HEK293T (cell line): ENCODE measurements at regions not wholly inside any gene's neighbourhood (a gene's known extent, or its start where the extent isn't known, plus 50 kb on each side); places are given as distances from the start of the nearest gene placed in this dataset.
"Not testable (repeated sequence)": the region's sequence is repeated elsewhere in the genome, so short reads cannot be mapped to it uniquely, and the experiment has no call there.

Source experiments
- CTCF ChIA-PET: fragments of 350-600 bp; formaldehyde crosslinking; extraction: SDS; loops from one replicate; lab custom pipeline; 2021; ENCODE audit warnings: antibody characterized with exemption, inconsistent platforms; lab: Yijun Ruan, JAX
- POLR2A ChIA-PET: fragments of 350-600 bp; formaldehyde crosslinking; extraction: SDS; loops from one replicate; lab custom pipeline; 2020; ENCODE audit warnings: antibody characterized with exemption, inconsistent platforms; lab: Yijun Ruan, JAX
- DNase-seq: peaks from one replicate; pipeline ENCODE4 v3.0.0; 2012; ENCODE audit warnings: mixed read lengths; ENCODE audit errors: extremely low spot score
- ARNT ChIP-seq: fragments of 450-650 bp; IDR thresholded peaks from 2 replicates; pipeline ENCODE4 v1.6.1; 2017; ENCODE audit warnings: mild to moderate bottlenecking
- BHLHE40 ChIP-seq: fragments of 450-650 bp; IDR thresholded peaks from 2 replicates; pipeline ENCODE4 v1.6.1; 2016; ENCODE audit warnings: mild to moderate bottlenecking, moderate library complexity, borderline replicate concordance
- CTBP1 ChIP-seq: fragments of 450-650 bp; IDR thresholded peaks from 2 replicates; pipeline ENCODE4 v1.6.1; 2016; ENCODE audit warnings: borderline replicate concordance
- ELF4 ChIP-seq: fragments of 450-650 bp; IDR thresholded peaks from 2 replicates; pipeline ENCODE4 v1.6.1; 2017; ENCODE audit warnings: antibody characterized with exemption
- FOXA1 ChIP-seq: fragments of 450-650 bp; IDR thresholded peaks from 2 replicates; pipeline ENCODE4 v1.6.1; 2016; ENCODE audit warnings: mild to moderate bottlenecking
- FOXK2 ChIP-seq: fragments of 450-650 bp; IDR thresholded peaks from 2 replicates; pipeline ENCODE4 v1.6.1; 2016; ENCODE audit warnings: mild to moderate bottlenecking
- FOXM1 ChIP-seq: fragments of 450-650 bp; IDR thresholded peaks from 2 replicates; pipeline ENCODE4 v1.6.1; 2017; ENCODE audit warnings: mild to moderate bottlenecking, borderline replicate concordance
- HDGF ChIP-seq: fragments of 450-650 bp; IDR thresholded peaks from 2 replicates; pipeline ENCODE4 v1.6.1; 2017; ENCODE audit warnings: antibody characterized with exemption, borderline replicate concordance
- L3MBTL2 ChIP-seq: fragments of 450-650 bp; conservative IDR thresholded peaks from 2 replicates; pipeline ENCODE4 v1.6.1; 2016; ENCODE audit warnings: mild to moderate bottlenecking
- LEF1 ChIP-seq: fragments of 450-650 bp; IDR thresholded peaks from 2 replicates; pipeline ENCODE4 v1.6.1; 2017; ENCODE audit warnings: mild to moderate bottlenecking, borderline replicate concordance
- NFRKB ChIP-seq: fragments of 450-650 bp; IDR thresholded peaks from 2 replicates; pipeline ENCODE4 v1.6.1; 2016; ENCODE audit warnings: mild to moderate bottlenecking, moderate library complexity
- SP1 ChIP-seq: fragments of 450-650 bp; IDR thresholded peaks from 2 replicates; pipeline ENCODE4 v1.6.1; 2017
- SUZ12 ChIP-seq: fragments of 450-650 bp; IDR thresholded peaks from 2 replicates; pipeline ENCODE4 v1.6.1; 2016; ENCODE audit warnings: mild to moderate bottlenecking
- TARDBP ChIP-seq: fragments of 450-650 bp; IDR thresholded peaks from 2 replicates; pipeline ENCODE4 v1.6.1; 2016
- ZNF384 ChIP-seq: fragments of 450-650 bp; IDR thresholded peaks from 2 replicates; pipeline ENCODE4 v1.6.1; 2016
- TF ChIP-seq, protein P1 (sequence below): fragments of 450-650 bp; IDR thresholded peaks from 2 replicates; pipeline ENCODE4 v1.6.1; 2016

DNA sequence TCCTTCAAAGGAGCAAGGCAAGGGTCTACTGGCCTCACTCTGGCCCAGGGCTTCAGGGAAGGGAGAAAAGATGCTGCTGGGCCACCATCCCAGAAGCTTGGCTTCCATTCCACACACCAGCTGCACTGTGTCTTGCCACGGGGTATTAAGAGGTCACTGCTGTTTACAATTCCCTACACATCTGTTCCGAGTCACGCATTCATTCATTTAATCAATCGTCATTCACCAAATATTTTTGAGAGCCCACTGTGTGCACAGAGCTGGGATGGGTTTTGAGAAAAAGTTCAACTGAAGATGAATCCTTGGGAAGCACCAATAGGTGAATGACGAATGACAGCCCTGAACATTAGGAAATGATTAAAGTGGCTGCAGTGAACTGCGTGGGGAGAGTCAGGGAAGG lies 101.7 kb downstream of the NAV1 start:
- no peak for TF ChIP-seq SUZ12
- TF ChIP-seq ELF4 = no peak
- no peak for TF ChIP-seq FOXA1
- TF ChIP-seq BHLHE40 = no peak
- DNase-seq = no peak
- POLR2A ChIA-PET = no interaction called here
- CTCF ChIA-PET = no interaction called here

DNA sequence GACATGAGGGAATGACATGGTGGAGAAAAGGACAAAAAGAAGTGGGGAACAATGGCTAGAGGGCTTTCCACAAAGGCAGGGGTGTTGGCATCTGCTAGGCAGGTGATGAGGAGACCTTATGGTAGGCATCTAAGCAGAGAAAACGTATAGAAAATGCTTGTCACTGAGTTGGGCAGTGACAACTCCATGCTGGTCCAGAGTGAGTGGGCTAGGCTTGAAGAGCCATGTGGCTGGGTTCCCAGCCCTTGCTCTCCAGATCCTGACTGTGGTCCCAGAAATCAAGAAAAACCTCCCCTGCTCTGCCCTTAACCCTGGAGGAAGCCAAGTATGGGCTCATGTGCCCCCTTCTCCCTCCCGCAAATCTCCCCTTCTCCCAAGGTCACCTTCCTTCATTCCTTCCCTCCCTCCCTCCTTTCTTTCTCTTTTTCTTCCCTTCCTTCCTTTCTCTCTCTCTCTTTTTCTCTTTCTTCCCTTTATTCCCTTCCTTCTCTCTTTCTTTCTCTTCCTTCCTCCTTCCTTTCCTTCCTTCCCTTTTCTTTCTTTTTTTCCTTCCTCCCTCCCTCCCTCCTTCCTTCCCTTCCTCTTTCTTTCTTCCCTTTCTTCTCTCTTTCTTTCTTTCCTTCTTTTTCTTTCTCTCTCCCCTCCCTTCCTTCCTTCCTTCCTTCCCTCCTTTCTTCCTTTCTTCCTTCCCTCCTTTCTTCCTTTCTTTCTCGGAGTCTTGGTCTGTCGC lies 102.8 kb downstream of the NAV1 start:
- TF ChIP-seq HDGF = no peak
- no peak for TF ChIP-seq ARNT
- TF ChIP-seq CTBP1 = no peak
- DNase-seq = no peak
- CTCF ChIA-PET = no interaction called here
- POLR2A ChIA-PET = no interaction called here

DNA sequence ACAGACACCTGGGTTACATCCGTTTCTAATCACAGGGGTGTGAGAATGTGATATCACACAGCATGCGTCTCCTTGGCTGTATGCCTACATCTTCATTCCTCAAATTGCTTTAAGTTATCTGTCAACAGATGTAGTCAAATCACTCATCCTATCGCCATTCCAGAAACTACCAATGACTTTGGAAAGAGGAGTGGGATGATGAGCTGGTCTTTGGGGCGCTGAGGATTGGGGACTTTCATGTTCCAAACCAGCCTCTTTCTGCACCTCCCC lies 104.8 kb downstream of the NAV1 start:
- CTCF ChIA-PET = no interaction called here
- DNase-seq = no peak
- POLR2A ChIA-PET = no interaction called here
- no peak for TF ChIP-seq FOXK2
- no peak for TF ChIP-seq FOXM1
- TF ChIP-seq SP1 = no peak
- no peak for TF ChIP-seq TARDBP
- TF ChIP-seq, protein P1, sequence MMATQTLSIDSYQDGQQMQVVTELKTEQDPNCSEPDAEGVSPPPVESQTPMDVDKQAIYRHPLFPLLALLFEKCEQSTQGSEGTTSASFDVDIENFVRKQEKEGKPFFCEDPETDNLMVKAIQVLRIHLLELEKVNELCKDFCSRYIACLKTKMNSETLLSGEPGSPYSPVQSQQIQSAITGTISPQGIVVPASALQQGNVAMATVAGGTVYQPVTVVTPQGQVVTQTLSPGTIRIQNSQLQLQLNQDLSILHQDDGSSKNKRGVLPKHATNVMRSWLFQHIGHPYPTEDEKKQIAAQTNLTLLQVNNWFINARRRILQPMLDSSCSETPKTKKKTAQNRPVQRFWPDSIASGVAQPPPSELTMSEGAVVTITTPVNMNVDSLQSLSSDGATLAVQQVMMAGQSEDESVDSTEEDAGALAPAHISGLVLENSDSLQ = no peak
- TF ChIP-seq NFRKB = no peak
- TF ChIP-seq CTBP1 = no peak
- TF ChIP-seq ZNF384 = no peak
- no peak for TF ChIP-seq SUZ12
- no peak for TF ChIP-seq HDGF
- TF ChIP-seq LEF1 = no peak
- TF ChIP-seq FOXA1 = no peak
- no peak for TF ChIP-seq L3MBTL2
- TF ChIP-seq BHLHE40 = no peak
- no peak for TF ChIP-seq ARNT
- no peak for TF ChIP-seq ELF4

DNA sequence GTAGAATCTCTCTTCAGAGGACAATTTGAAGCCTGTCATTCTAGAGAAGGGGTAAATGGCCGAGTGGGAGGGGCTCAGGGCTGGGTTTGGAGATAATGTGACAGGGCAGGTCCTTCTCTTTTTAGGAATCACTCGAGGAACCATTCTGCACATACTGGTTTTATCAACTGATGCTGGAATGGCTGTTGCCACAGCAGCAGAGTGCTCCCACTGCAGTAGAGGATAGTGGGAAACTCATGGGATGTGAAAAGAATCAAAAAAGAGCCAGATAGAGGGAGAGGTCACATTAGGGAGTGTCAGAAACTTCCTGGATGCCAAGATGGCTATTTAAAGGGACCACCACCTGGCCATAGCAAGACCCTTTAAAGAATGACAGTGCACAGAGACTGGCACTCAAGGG lies 105.3 kb downstream of the NAV1 start:
- TF ChIP-seq L3MBTL2 (no peak), BHLHE40 (no peak), TARDBP (no peak), ARNT (no peak), LEF1 (no peak), CTBP1 (no peak)
- TF ChIP-seq, protein P1 = no peak
- CTCF ChIA-PET = no interaction called here
- DNase-seq = no peak
- POLR2A ChIA-PET = no interaction called here

DNA sequence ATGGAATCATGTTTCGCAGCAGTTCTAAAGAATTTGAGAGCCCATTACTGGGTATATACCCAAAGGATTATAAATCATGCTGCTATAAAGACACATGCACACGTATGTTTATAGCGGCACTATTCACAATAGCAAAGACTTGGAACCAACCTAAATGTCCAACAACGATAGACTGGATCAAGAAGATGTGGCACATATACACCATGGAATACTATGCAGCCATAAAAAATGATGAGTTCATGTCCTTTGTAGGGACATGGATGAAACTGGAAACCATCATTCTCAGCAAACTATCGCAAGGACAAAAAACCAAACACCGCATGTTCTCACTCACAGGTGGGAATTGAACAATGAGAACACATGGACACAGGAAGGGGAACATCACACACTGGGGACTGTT lies 106.1 kb downstream of the NAV1 start:
- DNase-seq, CTCF ChIA-PET, POLR2A ChIA-PET: not testable (repeated sequence)

DNA sequence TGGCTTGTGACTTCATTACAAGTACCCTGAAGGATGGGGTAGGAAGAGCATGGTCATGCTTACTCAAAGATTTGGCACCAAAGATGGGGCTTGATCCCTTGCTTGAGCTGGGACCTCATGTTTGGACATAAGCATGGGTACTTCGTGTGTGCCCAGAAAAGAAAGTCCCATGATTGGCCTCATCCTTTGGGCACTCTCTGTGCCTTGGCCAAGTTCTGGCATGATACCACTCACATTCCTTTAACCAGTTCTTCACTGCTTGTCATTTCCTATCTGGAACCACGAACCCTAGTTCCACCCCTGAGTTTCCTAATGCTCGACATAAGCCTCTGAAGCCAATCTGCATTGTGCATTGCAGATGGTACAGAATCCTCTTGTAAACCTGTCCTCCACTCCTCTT lies 107.0 kb downstream of the NAV1 start:
- CTCF ChIA-PET = no interaction called here
- no peak for TF ChIP-seq SUZ12
- no peak for TF ChIP-seq LEF1
- no peak for TF ChIP-seq CTBP1
- TF ChIP-seq SP1 = no peak
- TF ChIP-seq FOXA1 = no peak
- no peak for TF ChIP-seq NFRKB
- TF ChIP-seq L3MBTL2 = no peak
- TF ChIP-seq HDGF = no peak
- no peak for TF ChIP-seq TARDBP
- TF ChIP-seq, protein P1 = no peak
- no peak for TF ChIP-seq FOXK2
- TF ChIP-seq BHLHE40 = no peak
- no peak for TF ChIP-seq FOXM1
- TF ChIP-seq ARNT = no peak
- TF ChIP-seq ELF4 = no peak
- TF ChIP-seq ZNF384 = no peak
- POLR2A ChIA-PET = no interaction called here
- no peak for DNase-seq

DNA sequence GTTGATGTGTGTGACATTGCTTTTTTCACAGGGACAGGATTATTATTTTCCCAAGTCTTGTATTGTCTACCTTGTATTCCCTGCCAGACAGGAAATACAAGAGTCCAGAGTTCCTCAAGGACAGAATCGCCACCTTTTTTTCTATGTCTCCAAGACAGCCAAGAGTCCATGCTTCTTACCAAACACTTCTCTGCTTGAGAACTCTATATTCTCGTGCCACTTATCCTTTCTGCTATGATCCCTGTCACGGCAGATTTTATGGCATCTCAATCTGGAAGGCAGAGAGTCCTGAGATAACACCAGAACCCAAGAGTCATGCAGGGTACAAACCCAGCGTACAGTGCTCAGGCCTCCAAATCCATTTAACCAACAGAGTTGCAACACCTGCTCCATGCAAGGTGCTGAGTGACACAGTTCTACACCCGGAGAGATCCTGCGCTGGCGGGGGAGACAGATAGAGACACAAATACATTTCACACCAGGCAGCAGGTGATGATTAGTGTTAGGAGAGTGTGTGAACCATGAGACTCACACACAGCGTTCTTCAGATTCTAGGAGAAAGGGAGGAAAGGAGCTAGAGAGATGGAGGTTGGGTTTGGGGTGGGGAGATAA lies 107.6 kb downstream of the NAV1 start:
- TF ChIP-seq SUZ12 = no peak
- no peak for TF ChIP-seq FOXK2
- no peak for TF ChIP-seq ARNT
- no peak for TF ChIP-seq L3MBTL2
- TF ChIP-seq LEF1 = no peak
- TF ChIP-seq FOXM1 = no peak
- no peak for TF ChIP-seq FOXA1
- no peak for TF ChIP-seq HDGF
- TF ChIP-seq TARDBP = no peak
- no peak for TF ChIP-seq SP1
- TF ChIP-seq ELF4 = no peak
- no peak for TF ChIP-seq BHLHE40
- no peak for TF ChIP-seq ZNF384
- no peak for TF ChIP-seq NFRKB
- TF ChIP-seq CTBP1 = no peak
- TF ChIP-seq, protein P1 = no peak
- POLR2A ChIA-PET = no interaction called here
- CTCF ChIA-PET = no interaction called here
- no peak for DNase-seq
